Keratinocyte (primary cell): ENCODE measurements at regions not wholly inside any gene's neighbourhood (a gene's known extent, or its start where the extent isn't known, plus 50 kb on each side); places are given as distances from the start of the nearest gene placed in this dataset.
"Not testable (repeated sequence)": the region's sequence is repeated elsewhere in the genome, so short reads cannot be mapped to it uniquely, and the experiment has no call there.

Source experiments
- DNase-seq: peaks from one replicate; pipeline ENCODE4 v3.0.0-alpha.2; 2011; ENCODE audit warnings: low read depth, missing footprints, low spot score
- FAIRE-seq: peaks from 2 replicates; lab custom pipeline; 2011; peaks lifted over from hg19 to GRCh38; lab: Jason Lieb, UNC
- H2AFZ ChIP-seq: 2 replicates; pipeline ENCODE4 v1.6.0; 2012; ENCODE audit warnings: low read length, control low read depth, inconsistent platforms; ENCODE audit not compliant: control insufficient read depth
- H3K27ac ChIP-seq: 2 replicates; pipeline ENCODE4 v1.5.1; 2011; ENCODE audit warnings: low read length; ENCODE audit not compliant: control insufficient read depth, insufficient read depth
- H3K27me3 ChIP-seq: 3 replicates; pipeline ENCODE4 v1.6.0; 2011; ENCODE audit warnings: low read length; ENCODE audit not compliant: control insufficient read depth, insufficient read depth; ENCODE audit errors: extremely low read depth
- H3K36me3 ChIP-seq, 2 experiments: 2 replicates in 1 of 2; 3 replicates in 1 of 2; pipeline ENCODE4 v1.5.1; 2011; ENCODE audit warnings: low read length in 2 of 2, mild to moderate bottlenecking in 1 of 2; ENCODE audit not compliant: control insufficient read depth in 2 of 2, insufficient read depth in 2 of 2; ENCODE audit errors: extremely low read depth in 1 of 2
- H3K4me1 ChIP-seq: 3 replicates; pipeline ENCODE4 v1.5.1; 2011; ENCODE audit warnings: low read length; ENCODE audit not compliant: control insufficient read depth, insufficient read depth; ENCODE audit errors: extremely low read depth
- H3K4me2 ChIP-seq: 3 replicates; pipeline ENCODE4 v1.6.0; 2011; ENCODE audit warnings: low read depth, low read length; ENCODE audit not compliant: control insufficient read depth, insufficient read depth; ENCODE audit errors: extremely low read depth
- H3K4me3 ChIP-seq, 3 experiments: fragments of 200-600 bp in 1 of 3; sonication (generic) in 1 of 3; 2 replicates in 2 of 3; 3 replicates in 1 of 3; pipeline ENCODE4 v1.5.1; 2011 to 2016; ENCODE audit warnings: low read length in 3 of 3, mild to moderate bottlenecking in 3 of 3, control low read depth in 2 of 3, inconsistent platforms in 1 of 3, low read depth in 1 of 3, mixed read lengths in 1 of 3, mixed run types in 1 of 3, moderate library complexity in 1 of 3; ENCODE audit not compliant: control insufficient read depth in 2 of 3, insufficient read depth in 2 of 3; ENCODE audit errors: extremely low read depth in 1 of 3
- H3K79me2 ChIP-seq: 2 replicates; pipeline ENCODE4 v1.6.0; 2012; ENCODE audit warnings: low read length; ENCODE audit not compliant: control insufficient read depth, insufficient read depth
- H3K9ac ChIP-seq: 3 replicates; pipeline ENCODE4 v1.6.0; 2011; ENCODE audit warnings: low read length; ENCODE audit not compliant: control insufficient read depth, insufficient read depth; ENCODE audit errors: extremely low read depth
- H3K9me1 ChIP-seq: 3 replicates; pipeline ENCODE4 v1.6.0; 2011; ENCODE audit warnings: low read length; ENCODE audit not compliant: control insufficient read depth, insufficient read depth; ENCODE audit errors: extremely low read depth
- H3K9me3 ChIP-seq: 2 replicates; pipeline ENCODE4 v1.5.1; 2012; ENCODE audit warnings: low read depth, low read length; ENCODE audit not compliant: control insufficient read depth
- H4K20me1 ChIP-seq: 3 replicates; pipeline ENCODE4 v1.6.0; 2011; ENCODE audit warnings: low read length; ENCODE audit not compliant: control insufficient read depth, insufficient read depth; ENCODE audit errors: extremely low read depth
- CTCF ChIP-seq, 3 experiments: IDR thresholded peaks in 1 of 3; conservative IDR thresholded peaks in 1 of 3; optimal IDR thresholded peaks in 1 of 3; 2 replicates in 2 of 3; 3 replicates in 1 of 3; pipeline versions ENCODE3 to v1.5.1; 2011; ENCODE audit warnings: low read length in 3 of 3, mild to moderate bottlenecking in 3 of 3, moderate library complexity in 2 of 3, control low read depth in 1 of 3, inconsistent platforms in 1 of 3; ENCODE audit not compliant: insufficient read depth in 2 of 3; ENCODE audit errors: extremely low read depth in 1 of 3
- EZH2 ChIP-seq: IDR thresholded peaks from one replicate; pipeline ENCODE4 v1.6.1; 2012; ENCODE audit warnings: inconsistent platforms, mild to moderate bottlenecking, low read length, moderate library complexity
- dilution Hi-C: fragments of 300-500 bp; cut with MboI; formaldehyde crosslinking; loops from one replicate; pipeline ENCODE4 v1.7.0; 2020; ENCODE audit warnings: low sequenced_read_pairs; ENCODE audit not compliant: extremely low pct_ligation_motif_present

GRCh38 chr5:1594357-1595106 lies 70.8 kb upstream of the LPCAT1 start:
- H3K9ac ChIP-seq: peak overlapping the region; percentile 41
- H3K36me3 ChIP-seq: no peaks in the 10 kb centered on the region
- TF ChIP-seq CTCF (optimal IDR thresholded peaks at IDR 0.05 in 1 of 3, IDR thresholded peaks at IDR 0.05 in 1 of 3, conservative IDR thresholded peaks at IDR 0.05 in 1 of 3; ENCODE audit: extremely low read depth in 1 of 3, insufficient read depth in 2 of 3, low read length in 3 of 3) (peak in 2 of 3 experiments; percentile 35 to 70), EZH2 (no peak)
- H4K20me1 ChIP-seq: no peaks in the 10 kb centered on the region
- no peaks in the 10 kb centered on the region for H3K9me3 ChIP-seq
- FAIRE-seq (no peak), DNase-seq (peak; percentile 5)
- no peaks in the 10 kb centered on the region for H3K79me2 ChIP-seq
- H2AFZ ChIP-seq: peak overlapping the region; percentile 51
- dilution Hi-C loops: no loop called here
- H3K4me2 ChIP-seq: peak overlapping the region; percentile 67
- H3K4me3 ChIP-seq: peak overlapping the region; percentile 40 to 56 (median 48)
- no peaks in the 10 kb centered on the region for H3K9me1 ChIP-seq
- no peaks in the 10 kb centered on the region for H3K4me1 ChIP-seq
- H3K27me3 ChIP-seq: no peaks in the 10 kb centered on the region
- H3K27ac ChIP-seq: no peak overlapping the region

- no peaks in the 10 kb centered on the region for H3K27me3 ChIP-seq
- dilution Hi-C loops: no loop called here
- FAIRE-seq: no peak
- no peak for DNase-seq
- H4K20me1 ChIP-seq: no peaks in the 10 kb centered on the region
- no peak overlapping the region for H2AFZ ChIP-seq
- no peaks in the 10 kb centered on the region for H3K79me2 ChIP-seq
- peak overlapping the region; percentile 40 to 56 (median 48) for H3K4me3 ChIP-seq
- no peak overlapping the region for H3K27ac ChIP-seq
- H3K9ac ChIP-seq: no peak overlapping the region
- H3K9me3 ChIP-seq: no peaks in the 10 kb centered on the region
- no peak overlapping the region for H3K4me2 ChIP-seq
- no peaks in the 10 kb centered on the region for H3K9me1 ChIP-seq
- TF ChIP-seq EZH2: no peak
- no peak for TF ChIP-seq CTCF (optimal IDR thresholded peaks at IDR 0.05 in 1 of 3, IDR thresholded peaks at IDR 0.05 in 1 of 3, conservative IDR thresholded peaks at IDR 0.05 in 1 of 3; ENCODE audit: extremely low read depth in 1 of 3, insufficient read depth in 2 of 3, low read length in 3 of 3)
- no peaks in the 10 kb centered on the region for H3K36me3 ChIP-seq
- no peaks in the 10 kb centered on the region for H3K4me1 ChIP-seq
Observed at GRCh38 chr5:1593903-1594356, 70.2 kb upstream of the LPCAT1 start.

- H3K27ac ChIP-seq, dilution Hi-C loops, H3K79me2 ChIP-seq, H3K4me1 ChIP-seq, H3K9me3 ChIP-seq, H3K4me3 ChIP-seq, H4K20me1 ChIP-seq, H3K9ac ChIP-seq, FAIRE-seq, H3K9me1 ChIP-seq, H3K27me3 ChIP-seq, H2AFZ ChIP-seq, H3K36me3 ChIP-seq, H3K4me2 ChIP-seq, DNase-seq: not testable (repeated sequence)
Observed at GRCh38 chr5:1588071-1588694, 64.4 kb upstream of the LPCAT1 start.
